ENCODE measurements at regions not wholly inside any gene's neighbourhood (a gene's known extent, or its start where the extent isn't known, plus 50 kb on each side); places are given as distances from the start of the nearest gene placed in this dataset.

DNA sequence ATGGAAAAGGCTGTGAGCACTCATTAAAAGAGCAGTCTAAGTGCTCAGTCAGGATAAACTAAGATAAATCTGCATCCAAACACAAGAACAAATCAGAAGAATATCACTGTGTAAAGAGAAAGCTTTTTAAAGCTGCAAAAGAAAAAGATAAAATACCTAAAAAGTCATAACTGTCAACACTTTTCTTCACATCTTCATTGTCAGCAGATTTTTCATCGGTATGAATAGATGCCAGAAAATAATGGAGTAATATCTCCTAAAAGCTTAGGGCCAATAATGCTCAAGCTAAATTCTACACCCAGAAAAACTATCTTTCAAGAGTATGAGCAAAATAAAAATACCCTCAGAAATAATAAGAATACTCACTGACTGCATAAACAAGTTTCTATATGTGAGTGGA is 54.0 kb upstream of the PALMD start:
- in situ Hi-C loops (cut with MboI), result no loop called here
- no peak for TF ChIP-seq EZH2 (IDR thresholded peaks at IDR 0.05; ENCODE audit: insufficient read depth, poor library complexity, severe bottlenecking)
- no peak for TF ChIP-seq EZH2phosphoT487 (IDR thresholded peaks at IDR 0.05; ENCODE audit: insufficient read depth, low read depth)
- no peaks in the 10 kb centered on the region for H3K9me3 ChIP-seq (ENCODE audit: low read depth)
- H3K4me1 ChIP-seq (ENCODE audit: insufficient read depth), result peaks cover 20% of the 10 kb centered on the region
- no peaks in the 10 kb centered on the region for H3K9me2 ChIP-seq (ENCODE audit: insufficient read depth)
- H3K27me3 ChIP-seq (replicated peaks; ENCODE audit: insufficient read depth), result no peaks in the 10 kb centered on the region
- H3K79me2 ChIP-seq (ENCODE audit: insufficient read depth), result no peaks in the 10 kb centered on the region
- H3K36me3 ChIP-seq (ENCODE audit: low read depth), result no peaks in the 10 kb centered on the region
- no peaks in the 10 kb centered on the region for H4K20me1 ChIP-seq (ENCODE audit: insufficient read depth)
- 10 to 20% methylated on average over 1 of the region's 1 CpG for WGBS, 2 experiments (ENCODE audit: low coverage in 1 of 2, low lambda C conversion rate in 2 of 2, missing lambda C conversion rate in 2 of 2)
- H3K9ac ChIP-seq, result no peak overlapping the region
- DNase-seq, result no peak
- H3K27ac ChIP-seq, result no peak overlapping the region
- H3F3A ChIP-seq (ENCODE audit: insufficient read depth), result peaks cover 17% of the 10 kb centered on the region
- H3K4me2 ChIP-seq (ENCODE audit: unreplicated experiment), result no peak overlapping the region
- H3K4me3 ChIP-seq, result no peak overlapping the region
- H2AFZ ChIP-seq, result no peak overlapping the region

DNA sequence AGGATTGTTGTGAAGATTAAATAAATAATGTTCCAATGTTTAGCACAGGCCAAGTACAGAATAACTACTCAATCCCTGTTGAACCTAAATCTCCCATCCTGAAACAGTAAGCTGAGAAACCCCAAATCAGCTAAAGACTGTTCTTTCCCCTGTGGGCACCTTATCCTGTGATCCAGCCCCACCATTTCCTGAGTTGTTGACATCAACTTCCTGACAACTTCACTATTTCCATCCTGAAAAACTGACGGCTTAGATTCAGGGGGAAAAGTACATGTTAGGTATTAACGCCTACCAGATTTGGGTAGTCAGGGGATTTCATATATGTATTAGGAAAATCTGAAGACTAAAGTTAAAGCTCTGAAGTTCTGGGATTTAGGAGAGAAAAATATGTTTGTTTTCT is 51.7 kb upstream of the PALMD start:
- no peak overlapping the region for H3K9ac ChIP-seq
- DNase-seq, result no peak
- TF ChIP-seq EZH2phosphoT487 (IDR thresholded peaks at IDR 0.05; ENCODE audit: insufficient read depth, low read depth), result no peak
- no peak for TF ChIP-seq EZH2 (IDR thresholded peaks at IDR 0.05; ENCODE audit: insufficient read depth, poor library complexity, severe bottlenecking)
- H4K20me1 ChIP-seq (ENCODE audit: insufficient read depth), result no peaks in the 10 kb centered on the region
- no peaks in the 10 kb centered on the region for H3K27me3 ChIP-seq (replicated peaks; ENCODE audit: insufficient read depth)
- no peaks in the 10 kb centered on the region for H3K9me2 ChIP-seq (ENCODE audit: insufficient read depth)
- H3K4me1 ChIP-seq (ENCODE audit: insufficient read depth), result peaks cover 29% of the 10 kb centered on the region
- no peaks in the 10 kb centered on the region for H3K9me3 ChIP-seq (ENCODE audit: low read depth)
- no peak overlapping the region for H3K4me3 ChIP-seq
- in situ Hi-C loops (cut with MboI), result no loop called here
- H3K36me3 ChIP-seq (ENCODE audit: low read depth), result no peaks in the 10 kb centered on the region
- peaks cover 26% of the 10 kb centered on the region for H3F3A ChIP-seq (ENCODE audit: insufficient read depth)
- no peaks in the 10 kb centered on the region for H3K79me2 ChIP-seq (ENCODE audit: insufficient read depth)
- no peak overlapping the region for H2AFZ ChIP-seq
- no peak overlapping the region for H3K4me2 ChIP-seq (ENCODE audit: unreplicated experiment)
- WGBS, 2 experiments (ENCODE audit: low coverage in 1 of 2, low lambda C conversion rate in 2 of 2, missing lambda C conversion rate in 2 of 2), result 80 to 82% methylated on average over 2 of the region's 2 CpGs
- H3K27ac ChIP-seq, result no peak overlapping the region

DNA sequence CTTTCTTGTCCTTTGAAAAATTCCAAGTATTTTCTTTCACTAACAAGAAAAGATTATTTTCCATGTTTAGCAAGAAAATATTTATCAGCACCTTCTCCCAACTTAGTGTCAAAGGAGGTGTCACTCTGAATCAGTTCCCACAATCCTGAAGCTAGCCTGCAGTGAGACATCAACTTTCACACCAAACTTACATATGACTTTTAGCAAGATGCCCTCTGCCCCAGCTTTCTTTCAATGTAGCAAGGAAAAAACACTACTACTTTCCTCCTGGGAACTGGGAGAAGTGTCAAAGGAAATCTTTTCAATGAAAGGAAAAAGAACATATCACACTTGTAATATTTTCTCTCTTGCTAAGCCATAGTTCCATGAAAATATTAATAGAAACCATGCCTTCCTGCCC is 50.9 kb upstream of the PALMD start:
- H3K9me3 ChIP-seq (ENCODE audit: low read depth), result no peaks in the 10 kb centered on the region
- in situ Hi-C loops (cut with MboI), result no loop called here
- peaks cover 34% of the 10 kb centered on the region for H3K4me1 ChIP-seq (ENCODE audit: insufficient read depth)

DNA sequence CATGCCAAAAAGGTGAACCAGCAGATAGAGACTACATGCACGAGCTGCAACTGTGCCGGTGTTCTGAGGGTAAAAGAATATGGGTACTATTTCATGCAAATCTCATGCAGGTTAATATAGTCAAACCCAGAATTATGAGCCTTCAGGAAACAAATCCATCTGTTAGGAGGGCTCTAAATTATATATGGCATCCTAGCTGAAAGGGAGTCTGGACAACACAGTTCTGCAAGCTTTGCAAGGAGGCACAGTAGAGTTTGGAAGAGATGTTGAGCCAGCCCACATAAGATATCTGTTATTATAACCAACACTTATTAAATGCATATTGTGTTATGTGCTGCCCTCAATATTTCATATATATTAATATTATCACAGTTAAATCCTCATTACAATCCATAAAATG is 50.5 kb upstream of the PALMD start:
- Histone ChIP-seq H3K4me1 (ENCODE audit: insufficient read depth) (peaks cover 34% of the 10 kb centered on the region), H3K4me2 (ENCODE audit: unreplicated experiment) (no peak overlapping the region), H3K9ac (no peak overlapping the region), H3F3A (ENCODE audit: insufficient read depth) (peaks cover 27% of the 10 kb centered on the region), H2AFZ (no peak overlapping the region), H3K9me3 (ENCODE audit: low read depth) (no peaks in the 10 kb centered on the region), H3K27me3 (replicated peaks; ENCODE audit: insufficient read depth) (no peaks in the 10 kb centered on the region), H3K9me2 (ENCODE audit: insufficient read depth) (no peaks in the 10 kb centered on the region), H3K4me3 (no peak overlapping the region), H3K79me2 (ENCODE audit: insufficient read depth) (no peaks in the 10 kb centered on the region), H3K27ac (no peak overlapping the region), H3K36me3 (ENCODE audit: low read depth) (no peaks in the 10 kb centered on the region), H4K20me1 (ENCODE audit: insufficient read depth) (no peaks in the 10 kb centered on the region)
- in situ Hi-C loops (cut with MboI), result no loop called here
- 36 to 40% methylated on average over 2 of the region's 2 CpGs for WGBS, 2 experiments (ENCODE audit: low coverage in 1 of 2, low lambda C conversion rate in 2 of 2, missing lambda C conversion rate in 2 of 2)
- no peak for TF ChIP-seq EZH2 (IDR thresholded peaks at IDR 0.05; ENCODE audit: insufficient read depth, poor library complexity, severe bottlenecking)
- no peak for TF ChIP-seq EZH2phosphoT487 (IDR thresholded peaks at IDR 0.05; ENCODE audit: insufficient read depth, low read depth)
- no peak for DNase-seq

More for the DNA sequence above, 50.9 kb upstream of the PALMD start:
- TF ChIP-seq EZH2 (IDR thresholded peaks at IDR 0.05; ENCODE audit: insufficient read depth, poor library complexity, severe bottlenecking), result no peak
- TF ChIP-seq EZH2phosphoT487 (IDR thresholded peaks at IDR 0.05; ENCODE audit: insufficient read depth, low read depth), result no peak
- Histone ChIP-seq H3K4me3 (no peak overlapping the region), H4K20me1 (ENCODE audit: insufficient read depth) (no peaks in the 10 kb centered on the region), H3K27ac (no peak overlapping the region), H2AFZ (no peak overlapping the region), H3K9ac (no peak overlapping the region), H3F3A (ENCODE audit: insufficient read depth) (peaks cover 31% of the 10 kb centered on the region), H3K4me2 (ENCODE audit: unreplicated experiment) (no peak overlapping the region), H3K9me2 (ENCODE audit: insufficient read depth) (no peaks in the 10 kb centered on the region), H3K79me2 (ENCODE audit: insufficient read depth) (no peaks in the 10 kb centered on the region), H3K27me3 (replicated peaks; ENCODE audit: insufficient read depth) (no peaks in the 10 kb centered on the region), H3K36me3 (ENCODE audit: low read depth) (no peaks in the 10 kb centered on the region)
- no peak for DNase-seq

Measured in GM23248 (cell line).